Stomach (tissue), 8 donors: ENCODE measurements at regions not wholly inside any gene's neighbourhood (a gene's known extent, or its start where the extent isn't known, plus 50 kb on each side); places are given as distances from the start of the nearest gene placed in this dataset.

Experiments used
- DNase-seq, 2 donors: peaks; one replicate each; pipeline versions ENCODE4 v3.0.0 to v3.0.0-alpha.2; 2013 to 2019
- H3K27ac ChIP-seq, 5 donors: fragments of 200-600 bp in 4 of 5; sonication (generic) in 4 of 5; one replicate each; pipeline ENCODE4 v1.5.1; 2013 to 2019; ENCODE audit warnings: mild to moderate bottlenecking in 1 of 5, moderate library complexity in 1 of 5
- H3K27me3 ChIP-seq, 3 donors: fragments of 200-600 bp; sonication (generic); one replicate each; pipeline ENCODE4 v1.5.1; 2017 to 2019; ENCODE audit warnings: mixed run types in 1 of 3
- H3K36me3 ChIP-seq, 4 donors: fragments of 200-600 bp; sonication (generic); 1 replicate in 3 of 4; 2 replicates in 1 of 4; pipeline ENCODE4 v1.5.1; 2016 to 2019
- H3K4me1 ChIP-seq, 4 donors: fragments of 200-600 bp; sonication (generic); one replicate each; pipeline ENCODE4 v1.5.1; 2016 to 2019
- H3K4me3 ChIP-seq, 4 donors: fragments of 200-600 bp; sonication (generic) in 3 of 4; one replicate each; pipeline ENCODE4 v1.5.1; 2016 to 2019; ENCODE audit warnings: mild to moderate bottlenecking in 1 of 4
- H3K9me3 ChIP-seq, 4 donors: fragments of 200-600 bp; sonication (generic); one replicate each; pipeline ENCODE4 v1.5.1; 2016 to 2019
- EP300 ChIP-seq: sonication (generic); formaldehyde crosslinking; IDR thresholded peaks from one replicate; pipeline ENCODE4 v1.6.1; 2017; ENCODE audit warnings: antibody characterized with exemption
- POLR2A ChIP-seq, 4 donors: fragments of 450-650 bp; IDR thresholded peaks; one replicate each; pipeline ENCODE4 v1.6.1; 2016; ENCODE audit warnings: antibody characterized with exemption in 4 of 4, control low read depth in 2 of 4, mild to moderate bottlenecking in 1 of 4, moderate library complexity in 1 of 4
- POLR2AphosphoS5 ChIP-seq, 3 donors: sonication (generic); formaldehyde crosslinking; IDR thresholded peaks; one replicate each; pipeline ENCODE4 v1.6.1; 2016; ENCODE audit warnings: antibody characterized with exemption in 3 of 3
- WGBS, 5 donors: extraction: QIAGEN DNeasy Blood & Tissue Kit in 3 of 5; methylation state at CpG; one replicate each; pipeline versions ENCODE4 v1.1.5 to v1.1.7; 2013 to 2018; 5-methylcytosine and 5-hydroxymethylcytosine counted together
- intact Hi-C: fragments of 100-400 bp; cut with DNase I; formaldehyde crosslinking; loops from one replicate; pipeline ENCODE4 v1.15.1; 2023; ENCODE audit warnings: low total_unique reads
- TF ChIP-seq, protein P1 (sequence below), 7 experiments: fragments of 450-650 bp in 4 of 7; fragments of 200-600 bp in 3 of 7; sonication (generic) in 3 of 7; IDR thresholded peaks; one replicate each; pipeline ENCODE4 v1.5.1; 2016 to 2019; ENCODE audit warnings: antibody characterized with exemption in 7 of 7, control low read depth in 2 of 7, mild to moderate bottlenecking in 1 of 7
- donor health status: healthy with polysubstance abuse.
- donor health status: Bipolar disorder and iron deficiency.
- donor health status: healthy.

DNA sequence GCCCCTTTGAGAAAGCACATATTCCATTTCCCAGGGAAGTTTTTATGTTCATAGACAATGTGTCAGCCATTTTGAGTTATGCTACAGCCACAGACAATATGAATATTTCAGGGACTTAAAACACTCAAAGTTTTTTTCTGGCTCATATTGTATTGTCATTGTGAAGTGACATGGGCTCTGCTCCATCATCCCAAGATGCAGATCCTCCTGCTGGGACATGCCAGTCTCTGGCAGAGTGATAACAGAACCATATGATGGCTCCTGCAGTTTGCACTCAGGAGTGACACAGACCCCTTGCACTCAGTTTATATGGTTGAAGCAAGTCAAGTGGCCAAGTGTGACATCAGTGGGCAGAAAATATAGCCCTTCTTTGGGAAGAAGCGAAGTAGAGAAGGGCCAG lies 498.4 kb upstream of the TUSC1 start:
- Histone ChIP-seq H3K27me3 (no peaks in the 10 kb centered on the region), H3K4me1 (no peaks in the 10 kb centered on the region), H3K4me3 (no peak overlapping the region), H3K27ac (no peak overlapping the region), H3K9me3 (no peaks in the 10 kb centered on the region), H3K36me3 (no peaks in the 10 kb centered on the region)
- DNase-seq, result no peak
- whole genome bisulfite sequencing, 5 donors, result 68 to 96% (median 96%) methylated on average over 1 of the region's 1 CpG
- intact Hi-C loops, result no loop called here
- TF ChIP-seq, protein P1, sequence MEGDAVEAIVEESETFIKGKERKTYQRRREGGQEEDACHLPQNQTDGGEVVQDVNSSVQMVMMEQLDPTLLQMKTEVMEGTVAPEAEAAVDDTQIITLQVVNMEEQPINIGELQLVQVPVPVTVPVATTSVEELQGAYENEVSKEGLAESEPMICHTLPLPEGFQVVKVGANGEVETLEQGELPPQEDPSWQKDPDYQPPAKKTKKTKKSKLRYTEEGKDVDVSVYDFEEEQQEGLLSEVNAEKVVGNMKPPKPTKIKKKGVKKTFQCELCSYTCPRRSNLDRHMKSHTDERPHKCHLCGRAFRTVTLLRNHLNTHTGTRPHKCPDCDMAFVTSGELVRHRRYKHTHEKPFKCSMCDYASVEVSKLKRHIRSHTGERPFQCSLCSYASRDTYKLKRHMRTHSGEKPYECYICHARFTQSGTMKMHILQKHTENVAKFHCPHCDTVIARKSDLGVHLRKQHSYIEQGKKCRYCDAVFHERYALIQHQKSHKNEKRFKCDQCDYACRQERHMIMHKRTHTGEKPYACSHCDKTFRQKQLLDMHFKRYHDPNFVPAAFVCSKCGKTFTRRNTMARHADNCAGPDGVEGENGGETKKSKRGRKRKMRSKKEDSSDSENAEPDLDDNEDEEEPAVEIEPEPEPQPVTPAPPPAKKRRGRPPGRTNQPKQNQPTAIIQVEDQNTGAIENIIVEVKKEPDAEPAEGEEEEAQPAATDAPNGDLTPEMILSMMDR (IDR thresholded peaks at IDR 0.05), result no peak
- TF ChIP-seq EP300 (no peak), POLR2A (IDR thresholded peaks at IDR 0.05) (no peak), POLR2AphosphoS5 (IDR thresholded peaks at IDR 0.05) (no peak)

DNA sequence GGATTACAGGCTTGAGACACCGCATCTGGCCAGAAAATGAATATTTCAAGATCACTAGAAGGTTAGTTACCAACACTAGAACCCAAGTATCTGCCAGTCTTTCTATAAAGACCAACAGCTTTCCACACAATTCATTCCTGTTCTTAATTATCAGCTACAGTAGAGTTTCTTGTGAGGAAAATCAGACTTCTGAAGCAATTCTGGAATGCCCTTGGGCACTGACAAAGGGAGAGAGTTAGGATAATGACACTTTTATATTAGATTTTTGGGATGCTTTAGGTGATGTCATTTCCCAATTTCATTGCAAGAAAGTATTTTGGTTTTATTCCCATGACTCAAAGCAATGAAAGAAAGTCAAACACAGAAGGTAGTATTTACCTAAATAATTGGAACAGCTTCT lies 497.0 kb upstream of the TUSC1 start:
- Histone ChIP-seq H3K27ac (no peak overlapping the region), H3K36me3 (no peaks in the 10 kb centered on the region), H3K9me3 (no peaks in the 10 kb centered on the region), H3K4me1 (no peaks in the 10 kb centered on the region), H3K4me3 (no peak overlapping the region), H3K27me3 (no peaks in the 10 kb centered on the region)
- TF ChIP-seq POLR2AphosphoS5 (IDR thresholded peaks at IDR 0.05) (no peak), EP300 (no peak), POLR2A (IDR thresholded peaks at IDR 0.05) (no peak)
- TF ChIP-seq, protein P1 (IDR thresholded peaks at IDR 0.05), result no peak
- 86 to 95% (median 93%) methylated on average over 1 of the region's 1 CpG for WGBS, 5 donors
- no peak for DNase-seq
- intact Hi-C loops, result no loop called here

DNA sequence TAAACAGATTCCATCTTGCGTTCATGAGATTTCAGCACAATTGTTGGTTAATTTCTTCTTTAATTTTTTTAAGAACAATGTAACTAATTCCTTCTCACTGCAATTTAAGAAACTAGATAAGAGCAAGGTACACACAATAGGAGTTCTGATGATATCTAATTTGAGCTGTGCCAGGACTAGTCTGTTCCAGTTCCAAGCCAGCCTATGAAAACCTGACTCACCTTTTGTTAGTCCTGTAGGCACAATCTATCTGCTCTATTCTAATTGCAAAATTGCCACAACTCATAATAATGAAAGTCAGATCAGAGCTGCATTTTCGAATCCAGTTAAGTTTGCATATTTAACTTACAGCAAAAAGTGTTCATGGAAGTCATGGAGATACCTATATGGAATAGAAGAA lies 494.1 kb upstream of the TUSC1 start:
- Histone ChIP-seq H3K27me3 (no peaks in the 10 kb centered on the region), H3K9me3 (no peaks in the 10 kb centered on the region), H3K27ac (no peak overlapping the region), H3K4me1 (no peaks in the 10 kb centered on the region), H3K4me3 (no peak overlapping the region), H3K36me3 (no peaks in the 10 kb centered on the region)
- DNase-seq, result no peak
- 40 to 71% (median 57%) methylated on average over 2 of the region's 2 CpGs for WGBS, 5 donors
- intact Hi-C loops, result no loop called here
- TF ChIP-seq POLR2AphosphoS5 (IDR thresholded peaks at IDR 0.05), result no peak
- no peak for TF ChIP-seq POLR2A (IDR thresholded peaks at IDR 0.05)
- TF ChIP-seq, protein P1 (IDR thresholded peaks at IDR 0.05), result no peak
- TF ChIP-seq EP300, result no peak

DNA sequence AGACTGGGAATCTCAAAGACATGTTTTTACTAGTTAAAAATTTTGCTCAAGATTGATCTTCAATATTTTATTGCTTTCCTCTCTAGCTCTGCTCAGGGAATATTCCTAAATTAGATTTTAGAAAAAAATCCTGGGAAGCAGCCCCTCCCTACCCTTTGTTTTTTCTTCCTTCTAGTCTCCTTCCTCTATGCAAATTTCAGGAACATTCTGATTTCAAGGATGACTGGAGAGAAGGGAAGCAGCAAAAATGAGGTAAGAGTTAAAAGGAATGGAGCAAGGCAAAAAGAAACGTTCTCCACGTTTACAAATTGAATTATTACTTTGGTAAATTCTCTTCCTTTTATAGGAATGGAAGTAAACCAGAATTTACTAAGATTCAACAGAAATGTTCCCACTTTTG lies 493.4 kb upstream of the TUSC1 start:
- H3K9me3 ChIP-seq, result no peaks in the 10 kb centered on the region
- no peaks in the 10 kb centered on the region for H3K4me1 ChIP-seq
- H3K36me3 ChIP-seq, result no peaks in the 10 kb centered on the region
- TF ChIP-seq POLR2A (IDR thresholded peaks at IDR 0.05) (no peak), POLR2AphosphoS5 (IDR thresholded peaks at IDR 0.05) (no peak), EP300 (no peak)
- TF ChIP-seq, protein P1 (IDR thresholded peaks at IDR 0.05), result no peak
- intact Hi-C loops, result no loop called here
- no peak overlapping the region for H3K27ac ChIP-seq
- DNase-seq, result no peak
- WGBS, 5 donors, result 9 to 30% (median 24%) methylated on average over 2 of the region's 2 CpGs
- H3K4me3 ChIP-seq, result no peak overlapping the region
- no peaks in the 10 kb centered on the region for H3K27me3 ChIP-seq
